ENCODE measurements at regions not wholly inside any gene's neighbourhood (a gene's known extent, or its start where the extent isn't known, plus 50 kb on each side); places are given as distances from the start of the nearest gene placed in this dataset.

- no peak for TF ChIP-seq CTCF (IDR thresholded peaks at IDR 0.05 in 2 of 3, conservative IDR thresholded peaks at IDR 0.05 in 1 of 3; ENCODE audit: borderline replicate concordance in 1 of 3, insufficient read depth in 1 of 3, low read depth in 2 of 3, low read length in 2 of 3)
- peak; percentile 53 for TF ChIP-seq MAX (IDR thresholded peaks at IDR 0.05)
- 0 out of 2 replicates have a peak, but pooled peaks have one; percentile 21 for TF ChIP-seq POLR2AphosphoS5 (IDR thresholded peaks at IDR 0.05; ENCODE audit: low read depth, low read length)
- no peak for TF ChIP-seq EZH2 (IDR thresholded peaks at IDR 0.05)
- no peak for TF ChIP-seq REST (IDR thresholded peaks at IDR 0.05; ENCODE audit: low read depth)
- TF ChIP-seq ZBTB33 (IDR thresholded peaks at IDR 0.05; ENCODE audit: extremely low read depth, insufficient replicate concordance, low read length) = no peak
- TF ChIP-seq POLR2A (IDR thresholded peaks at IDR 0.05; ENCODE audit: borderline replicate concordance, extremely low read depth, insufficient read depth, insufficient read length) = no peak
- TF ChIP-seq ZFX (IDR thresholded peaks at IDR 0.05) = no peak
- no peak for TF ChIP-seq EGR1 (IDR thresholded peaks at IDR 0.05; ENCODE audit: low read depth)
- peak; percentile 97 for TF ChIP-seq FOSL1 (IDR thresholded peaks at IDR 0.05; ENCODE audit: low read depth)
- peak; percentile 96 for TF ChIP-seq JUND (IDR thresholded peaks at IDR 0.05)
- peak; percentile 80 for TF ChIP-seq CEBPB (IDR thresholded peaks at IDR 0.05; ENCODE audit: low read depth)
- no peak for TF ChIP-seq YY1 (IDR thresholded peaks at IDR 0.05; ENCODE audit: extremely low read depth, insufficient replicate concordance, low read depth, low read length)
These were observed 107.0 kb upstream of the DST start for GRCh38 chr6:56749632-56750151.
